ENCODE measurements at regions not wholly inside any gene's neighbourhood (a gene's known extent, or its start where the extent isn't known, plus 50 kb on each side); places are given as distances from the start of the nearest gene placed in this dataset.

GRCh38 chr18:75745147-75745546, 317.6 kb upstream of the SMIM21 start:
- TF ChIP-seq REST (IDR thresholded peaks at IDR 0.05; ENCODE audit: low read depth) (no peak), CEBPB (IDR thresholded peaks at IDR 0.05) (no peak), TAF1 (IDR thresholded peaks at IDR 0.05; ENCODE audit: low read depth) (no peak), CREB1 (IDR thresholded peaks at IDR 0.05; ENCODE audit: low read depth) (no peak), FOXM1 (IDR thresholded peaks at IDR 0.05; ENCODE audit: borderline replicate concordance, low read depth) (no peak), EGR1 (IDR thresholded peaks at IDR 0.05) (no peak), ZBTB7A (IDR thresholded peaks at IDR 0.05; ENCODE audit: low read depth) (no peak)

- TF ChIP-seq CEBPB (IDR thresholded peaks at IDR 0.05): no peak
- no peak for TF ChIP-seq REST (IDR thresholded peaks at IDR 0.05; ENCODE audit: low read depth)
- TF ChIP-seq EP300 (IDR thresholded peaks at IDR 0.05; ENCODE audit: borderline replicate concordance): no peak
- no peak for TF ChIP-seq RAD21 (IDR thresholded peaks at IDR 0.05; ENCODE audit: low read depth)
- no peak for TF ChIP-seq YY1 (IDR thresholded peaks at IDR 0.05; ENCODE audit: low read depth)
- TF ChIP-seq EGR1 (IDR thresholded peaks at IDR 0.05): no peak
- TF ChIP-seq TCF12 (IDR thresholded peaks at IDR 0.05; ENCODE audit: low read depth): no peak
- no peak for TF ChIP-seq FOXM1 (IDR thresholded peaks at IDR 0.05; ENCODE audit: borderline replicate concordance, low read depth)
Measured at GRCh38 chr18:75742516-75742915, 315.0 kb upstream of the SMIM21 start.

- no peak for TF ChIP-seq YY1 (IDR thresholded peaks at IDR 0.05; ENCODE audit: low read depth)
Measured at GRCh38 chr18:75739682-75740081, 312.2 kb upstream of the SMIM21 start.

GRCh38 chr18:75735291-75735690, 307.8 kb upstream of the SMIM21 start:
- TF ChIP-seq EP300 (IDR thresholded peaks at IDR 0.05; ENCODE audit: borderline replicate concordance): no peak
- TF ChIP-seq CREB1 (IDR thresholded peaks at IDR 0.05; ENCODE audit: low read depth): no peak
- no peak for TF ChIP-seq ZBTB7A (IDR thresholded peaks at IDR 0.05; ENCODE audit: low read depth)
- no peak for TF ChIP-seq NFIC (IDR thresholded peaks at IDR 0.05)
- TF ChIP-seq, protein P1, sequence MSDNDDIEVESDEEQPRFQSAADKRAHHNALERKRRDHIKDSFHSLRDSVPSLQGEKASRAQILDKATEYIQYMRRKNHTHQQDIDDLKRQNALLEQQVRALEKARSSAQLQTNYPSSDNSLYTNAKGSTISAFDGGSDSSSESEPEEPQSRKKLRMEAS (IDR thresholded peaks at IDR 0.05): no peak
- TF ChIP-seq RAD21 (IDR thresholded peaks at IDR 0.05; ENCODE audit: low read depth): no peak
- TF ChIP-seq REST (IDR thresholded peaks at IDR 0.05; ENCODE audit: low read depth): no peak
- no peak for TF ChIP-seq EGR1 (IDR thresholded peaks at IDR 0.05)
- TF ChIP-seq TAF1 (IDR thresholded peaks at IDR 0.05; ENCODE audit: low read depth): no peak
- no peak for TF ChIP-seq CEBPB (IDR thresholded peaks at IDR 0.05)
- no peak for TF ChIP-seq YY1 (IDR thresholded peaks at IDR 0.05; ENCODE audit: low read depth)
- TF ChIP-seq FOXM1 (IDR thresholded peaks at IDR 0.05; ENCODE audit: borderline replicate concordance, low read depth): no peak

DNA sequence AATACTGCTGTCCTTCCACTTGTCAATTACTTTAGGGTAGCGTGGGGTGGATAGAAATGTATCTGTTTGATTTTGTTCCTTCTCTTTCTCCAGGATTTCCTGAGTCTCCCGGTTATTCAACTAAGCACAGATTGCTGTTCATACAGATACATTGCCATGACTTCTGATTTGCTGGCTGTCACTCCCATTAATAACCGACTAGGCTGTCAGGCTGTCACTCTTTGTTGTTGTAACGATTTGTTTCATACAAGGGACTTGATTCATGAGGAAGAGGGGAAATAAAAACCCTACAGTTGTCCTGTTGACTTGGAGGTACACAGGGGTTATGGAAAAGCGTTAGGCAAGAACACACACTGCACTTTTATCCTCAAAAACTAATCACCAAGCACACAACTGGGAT, 302.7 kb upstream of the SMIM21 start:
- TF ChIP-seq REST (IDR thresholded peaks at IDR 0.05; ENCODE audit: low read depth): no peak
- TF ChIP-seq YY1 (IDR thresholded peaks at IDR 0.05; ENCODE audit: low read depth): no peak
- TF ChIP-seq, protein P2, sequence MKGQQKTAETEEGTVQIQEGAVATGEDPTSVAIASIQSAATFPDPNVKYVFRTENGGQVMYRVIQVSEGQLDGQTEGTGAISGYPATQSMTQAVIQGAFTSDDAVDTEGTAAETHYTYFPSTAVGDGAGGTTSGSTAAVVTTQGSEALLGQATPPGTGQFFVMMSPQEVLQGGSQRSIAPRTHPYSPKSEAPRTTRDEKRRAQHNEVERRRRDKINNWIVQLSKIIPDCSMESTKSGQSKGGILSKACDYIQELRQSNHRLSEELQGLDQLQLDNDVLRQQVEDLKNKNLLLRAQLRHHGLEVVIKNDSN (IDR thresholded peaks at IDR 0.05): no peak
- no peak for TF ChIP-seq TEAD4 (IDR thresholded peaks at IDR 0.05)
- TF ChIP-seq ZBTB7A (IDR thresholded peaks at IDR 0.05; ENCODE audit: low read depth): no peak
- TF ChIP-seq, protein P1 (IDR thresholded peaks at IDR 0.05): no peak
- TF ChIP-seq NFIC (IDR thresholded peaks at IDR 0.05): no peak
- no peak for TF ChIP-seq EP300 (IDR thresholded peaks at IDR 0.05; ENCODE audit: borderline replicate concordance)
- TF ChIP-seq TCF12 (IDR thresholded peaks at IDR 0.05; ENCODE audit: low read depth): no peak
- no peak for TF ChIP-seq CEBPB (IDR thresholded peaks at IDR 0.05)
- no peak for TF ChIP-seq FOXM1 (IDR thresholded peaks at IDR 0.05; ENCODE audit: borderline replicate concordance, low read depth)
- TF ChIP-seq RAD21 (IDR thresholded peaks at IDR 0.05; ENCODE audit: low read depth): no peak
- no peak for TF ChIP-seq CREB1 (IDR thresholded peaks at IDR 0.05; ENCODE audit: low read depth)
- TF ChIP-seq TAF1 (IDR thresholded peaks at IDR 0.05; ENCODE audit: low read depth): no peak
- TF ChIP-seq EGR1 (IDR thresholded peaks at IDR 0.05): no peak

Measured in Ishikawa (cell line).